Sigmoid colon (tissue), 6 donors: ENCODE measurements at regions not wholly inside any gene's neighbourhood (a gene's known extent, or its start where the extent isn't known, plus 50 kb on each side); places are given as distances from the start of the nearest gene placed in this dataset.

Experiments used
- DNase-seq: peaks from one replicate; pipeline ENCODE4 v3.0.0-alpha.2; 2019
- H3K27ac ChIP-seq, 4 donors: fragments of 200-600 bp; sonication (generic); one replicate each; pipeline ENCODE4 v1.5.1; 2016 to 2019; ENCODE audit warnings: mild to moderate bottlenecking in 1 of 4
- H3K27me3 ChIP-seq, 3 donors: fragments of 200-600 bp; sonication (generic); one replicate each; pipeline ENCODE4 v1.5.1; 2019; ENCODE audit warnings: mild to moderate bottlenecking in 1 of 3
- H3K36me3 ChIP-seq, 4 donors: fragments of 200-600 bp; sonication (generic); one replicate each; pipeline ENCODE4 v1.5.1; 2016 to 2019
- H3K4me1 ChIP-seq, 4 donors: fragments of 200-600 bp; sonication (generic); one replicate each; pipeline ENCODE4 v1.5.1; 2017 to 2019
- H3K4me3 ChIP-seq, 4 donors: fragments of 200-600 bp; sonication (generic); one replicate each; pipeline ENCODE4 v1.5.1; 2017 to 2019; ENCODE audit warnings: mild to moderate bottlenecking in 2 of 4, moderate library complexity in 1 of 4
- H3K9me3 ChIP-seq, 4 donors: fragments of 200-600 bp in 3 of 4; sonication (generic) in 3 of 4; one replicate each; pipeline versions ENCODE4 v1.5.1 to v1.6.1; 2013 to 2019
- EP300 ChIP-seq, 4 donors: sonication (generic); formaldehyde crosslinking; IDR thresholded peaks; one replicate each; pipeline ENCODE4 v1.6.1; 2017; ENCODE audit warnings: antibody characterized with exemption in 4 of 4
- POLR2A ChIP-seq, 2 donors: fragments of 450-650 bp; IDR thresholded peaks; one replicate each; pipeline ENCODE4 v1.6.1; 2016; ENCODE audit warnings: antibody characterized with exemption in 2 of 2, mild to moderate bottlenecking in 2 of 2, moderate library complexity in 2 of 2
- POLR2AphosphoS5 ChIP-seq, 4 donors: sonication (generic); formaldehyde crosslinking; IDR thresholded peaks; one replicate each; pipeline ENCODE4 v1.6.1; 2017; ENCODE audit warnings: antibody characterized with exemption in 4 of 4
- WGBS, 2 donors: extraction: QIAGEN DNeasy Blood & Tissue Kit; methylation state at CpG; one replicate each; pipeline ENCODE4 v1.1.7; 2013; 5-methylcytosine and 5-hydroxymethylcytosine counted together
- intact Hi-C: fragments of 100-400 bp; cut with DNase I; formaldehyde crosslinking; loops from one replicate; pipeline ENCODE4 v1.15.1; 2023
- TF ChIP-seq, protein P1 (sequence below), 4 experiments: fragments of 450-650 bp in 3 of 4; fragments of 200-600 bp in 1 of 4; IDR thresholded peaks; one replicate each; pipeline ENCODE4 v1.5.1; 2016 to 2019; ENCODE audit warnings: antibody characterized with exemption in 4 of 4, mild to moderate bottlenecking in 3 of 4, moderate library complexity in 2 of 4
- donor health status: healthy with polysubstance abuse.
- donor health status: healthy.

DNA sequence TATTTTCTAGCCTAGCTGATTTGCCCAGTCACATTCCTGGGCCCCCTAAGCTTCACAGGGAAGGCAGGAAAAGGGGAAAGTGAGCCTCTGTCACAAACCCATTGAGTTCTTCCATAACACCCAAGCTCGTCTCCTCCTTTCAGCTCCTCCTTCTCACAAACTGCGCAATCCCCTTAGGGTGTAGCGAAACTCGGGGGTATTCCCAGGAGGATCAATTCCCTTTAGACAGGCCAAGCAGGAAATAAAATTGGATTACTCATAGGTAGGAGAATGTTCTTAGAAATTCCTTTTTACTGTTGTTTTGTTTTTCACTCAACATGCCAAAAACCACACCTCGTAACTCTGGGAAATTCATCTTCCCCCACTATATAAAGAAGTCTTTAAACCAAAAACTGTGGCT lies 139.3 kb downstream of the IRS2 start:
- Histone ChIP-seq H3K27me3 (no peaks in the 10 kb centered on the region), H3K9me3 (no peaks in the 10 kb centered on the region), H3K4me3 (no peak overlapping the region), H3K36me3 (no peaks in the 10 kb centered on the region), H3K4me1 (no peaks in the 10 kb centered on the region), H3K27ac (no peak overlapping the region)
- 78 to 86% methylated on average over 5 of the region's 5 CpGs for WGBS, 2 donors
- TF ChIP-seq EP300 (IDR thresholded peaks at IDR 0.05) (no peak), POLR2A (IDR thresholded peaks at IDR 0.05) (no peak), POLR2AphosphoS5 (IDR thresholded peaks at IDR 0.05) (no peak)
- TF ChIP-seq, protein P1, sequence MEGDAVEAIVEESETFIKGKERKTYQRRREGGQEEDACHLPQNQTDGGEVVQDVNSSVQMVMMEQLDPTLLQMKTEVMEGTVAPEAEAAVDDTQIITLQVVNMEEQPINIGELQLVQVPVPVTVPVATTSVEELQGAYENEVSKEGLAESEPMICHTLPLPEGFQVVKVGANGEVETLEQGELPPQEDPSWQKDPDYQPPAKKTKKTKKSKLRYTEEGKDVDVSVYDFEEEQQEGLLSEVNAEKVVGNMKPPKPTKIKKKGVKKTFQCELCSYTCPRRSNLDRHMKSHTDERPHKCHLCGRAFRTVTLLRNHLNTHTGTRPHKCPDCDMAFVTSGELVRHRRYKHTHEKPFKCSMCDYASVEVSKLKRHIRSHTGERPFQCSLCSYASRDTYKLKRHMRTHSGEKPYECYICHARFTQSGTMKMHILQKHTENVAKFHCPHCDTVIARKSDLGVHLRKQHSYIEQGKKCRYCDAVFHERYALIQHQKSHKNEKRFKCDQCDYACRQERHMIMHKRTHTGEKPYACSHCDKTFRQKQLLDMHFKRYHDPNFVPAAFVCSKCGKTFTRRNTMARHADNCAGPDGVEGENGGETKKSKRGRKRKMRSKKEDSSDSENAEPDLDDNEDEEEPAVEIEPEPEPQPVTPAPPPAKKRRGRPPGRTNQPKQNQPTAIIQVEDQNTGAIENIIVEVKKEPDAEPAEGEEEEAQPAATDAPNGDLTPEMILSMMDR (IDR thresholded peaks at IDR 0.05): no peak
- DNase-seq: no peak
- intact Hi-C loops: no loop called here

DNA sequence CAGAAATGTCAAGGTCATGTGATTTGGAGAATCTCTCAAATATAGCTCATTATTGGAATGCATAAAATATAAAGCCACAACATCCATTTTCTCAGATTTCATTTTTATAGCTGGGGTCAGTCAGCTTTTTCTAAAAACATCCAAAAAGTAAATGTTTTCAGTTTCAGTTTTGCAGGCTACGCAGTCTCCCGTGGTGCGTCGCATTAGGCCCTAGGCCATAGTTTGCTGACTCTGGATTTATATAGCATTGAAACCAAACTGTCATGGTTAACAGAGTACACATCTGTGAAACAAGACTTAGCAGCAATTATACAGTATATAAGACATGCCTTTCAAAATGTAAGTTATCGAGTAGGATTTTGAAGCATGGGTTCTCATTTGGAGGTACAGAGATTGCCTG lies 140.0 kb downstream of the IRS2 start:
- H3K9me3 ChIP-seq: peaks cover 0 to 3% (median 0%) of the 10 kb centered on the region in 4 donors
- H3K4me1 ChIP-seq: no peaks in the 10 kb centered on the region
- 68 to 86% methylated on average over 5 of the region's 5 CpGs for WGBS, 2 donors
- TF ChIP-seq, protein P1 (IDR thresholded peaks at IDR 0.05): no peak
- TF ChIP-seq EP300 (IDR thresholded peaks at IDR 0.05) (no peak), POLR2AphosphoS5 (IDR thresholded peaks at IDR 0.05) (no peak), POLR2A (IDR thresholded peaks at IDR 0.05) (no peak)
- no peaks in the 10 kb centered on the region for H3K36me3 ChIP-seq
- intact Hi-C loops: no loop called here
- H3K4me3 ChIP-seq: no peak overlapping the region
- no peak for DNase-seq
- H3K27ac ChIP-seq: no peak overlapping the region
- no peaks in the 10 kb centered on the region for H3K27me3 ChIP-seq

DNA sequence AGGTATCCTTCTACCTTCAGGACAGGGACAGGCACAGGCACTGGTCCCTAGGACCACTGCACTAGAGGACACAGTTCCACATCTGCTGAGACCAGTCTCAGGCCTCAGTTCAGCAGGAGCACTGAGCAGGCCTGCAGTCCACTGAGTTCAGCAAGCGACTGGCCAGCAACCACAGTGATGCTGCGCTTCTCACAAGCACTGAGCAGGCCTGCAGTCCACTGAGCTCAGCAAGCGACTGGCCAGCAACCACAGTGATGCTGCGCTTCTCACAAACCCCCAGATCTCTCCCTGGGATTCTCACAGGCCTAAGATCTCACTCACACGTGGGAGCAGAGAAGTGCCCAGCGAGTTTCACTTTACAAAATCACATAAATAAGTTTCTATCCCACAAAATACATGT lies 140.6 kb downstream of the IRS2 start:
- Histone ChIP-seq H3K4me1 (no peaks in the 10 kb centered on the region), H3K27ac (no peak overlapping the region), H3K9me3 (peaks cover 0 to 8% (median 2%) of the 10 kb centered on the region in 4 donors), H3K27me3 (no peaks in the 10 kb centered on the region), H3K36me3 (no peaks in the 10 kb centered on the region), H3K4me3 (no peak overlapping the region)
- 82 to 87% methylated on average over 6 of the region's 6 CpGs for WGBS, 2 donors
- intact Hi-C loops: no loop called here
- no peak for DNase-seq
- TF ChIP-seq POLR2A (IDR thresholded peaks at IDR 0.05) (no peak), EP300 (IDR thresholded peaks at IDR 0.05) (no peak), POLR2AphosphoS5 (IDR thresholded peaks at IDR 0.05) (no peak)
- TF ChIP-seq, protein P1 (IDR thresholded peaks at IDR 0.05): no peak

DNA sequence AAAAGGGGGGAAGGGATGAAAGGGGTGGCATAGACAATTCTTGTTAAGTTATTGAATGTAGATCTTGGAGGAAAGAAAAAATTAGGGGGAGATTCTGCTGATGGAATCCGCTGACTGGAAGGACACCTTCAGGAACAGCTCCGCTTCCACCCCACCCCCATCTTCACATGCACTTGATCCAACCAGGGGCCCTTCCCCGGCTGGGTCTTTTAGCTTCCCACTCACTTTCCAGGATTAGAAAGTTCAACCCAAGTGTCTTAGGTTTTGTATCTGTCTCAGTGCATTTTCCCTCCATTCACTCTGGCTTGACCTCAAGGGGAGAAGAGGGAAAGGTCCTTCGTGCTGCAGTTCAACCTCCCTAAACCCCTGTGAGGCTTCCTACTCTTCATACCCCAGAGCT lies 141.4 kb downstream of the IRS2 start:
- H3K4me3 ChIP-seq: no peak overlapping the region
- H3K27ac ChIP-seq: no peak overlapping the region
- DNase-seq: no peak
- peaks cover 2 to 15% (median 4%) of the 10 kb centered on the region in 4 donors for H3K9me3 ChIP-seq
- no peaks in the 10 kb centered on the region for H3K27me3 ChIP-seq
- no peaks in the 10 kb centered on the region for H3K4me1 ChIP-seq
- TF ChIP-seq EP300 (IDR thresholded peaks at IDR 0.05) (no peak), POLR2AphosphoS5 (IDR thresholded peaks at IDR 0.05) (no peak), POLR2A (IDR thresholded peaks at IDR 0.05) (no peak)
- TF ChIP-seq, protein P1 (IDR thresholded peaks at IDR 0.05): no peak
- intact Hi-C loops: no loop called here
- WGBS, 2 donors: 95% methylated on average over 4 of the region's 4 CpGs
- no peaks in the 10 kb centered on the region for H3K36me3 ChIP-seq

DNA sequence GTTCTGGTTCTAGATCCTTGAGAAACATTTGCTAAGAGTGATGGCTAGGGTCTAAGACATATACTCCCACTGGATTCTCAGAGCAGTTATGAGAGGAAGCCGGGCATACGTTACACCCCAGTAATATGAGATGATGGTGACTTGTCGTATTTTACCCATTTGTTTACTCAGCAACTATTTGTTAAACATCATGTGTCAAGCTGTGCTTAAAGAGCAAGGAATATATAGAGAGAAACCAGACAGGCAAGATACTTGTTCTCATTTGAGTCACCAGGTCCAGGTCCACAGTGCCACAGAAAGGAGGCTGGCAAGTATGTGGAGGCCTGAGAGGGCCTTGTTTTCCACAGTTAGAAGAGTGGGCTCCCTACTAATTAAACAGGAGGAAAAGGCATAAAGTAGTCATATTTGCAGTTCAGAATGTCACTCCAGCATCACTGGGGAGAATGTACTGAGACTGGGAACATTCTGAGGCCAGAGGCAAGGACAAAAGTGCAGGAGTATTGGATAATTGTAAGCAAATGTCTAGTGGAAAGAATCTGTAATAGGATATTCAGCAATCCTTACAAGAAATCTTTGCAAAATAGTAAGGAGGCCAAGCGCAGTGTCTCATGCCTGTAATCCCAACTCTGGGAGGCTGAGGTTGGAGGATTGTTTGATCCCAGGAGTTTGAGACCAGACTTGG lies 142.2 kb downstream of the IRS2 start:
- no peak for DNase-seq
- intact Hi-C loops: no loop called here
- TF ChIP-seq, protein P1 (IDR thresholded peaks at IDR 0.05): no peak
- no peak for TF ChIP-seq POLR2A (IDR thresholded peaks at IDR 0.05)
- TF ChIP-seq EP300 (IDR thresholded peaks at IDR 0.05): no peak
- TF ChIP-seq POLR2AphosphoS5 (IDR thresholded peaks at IDR 0.05): no peak
- Histone ChIP-seq H3K27ac (no peak overlapping the region), H3K4me1 (no peaks in the 10 kb centered on the region), H3K4me3 (no peak overlapping the region), H3K27me3 (no peaks in the 10 kb centered on the region), H3K9me3 (peaks cover 2 to 18% (median 4%) of the 10 kb centered on the region in 4 donors), H3K36me3 (no peaks in the 10 kb centered on the region)
- 60 to 66% methylated on average over 4 of the region's 4 CpGs for WGBS, 2 donors
